PC-9 (cell line): ENCODE measurements at regions not wholly inside any gene's neighbourhood (a gene's known extent, or its start where the extent isn't known, plus 50 kb on each side); places are given as distances from the start of the nearest gene placed in this dataset.

Experiments used
- CTCF ChIP-seq: fragments of 200-600 bp; sonication (generic); conservative IDR thresholded peaks from 2 replicates; pipeline ENCODE4 v1.6.1; 2017; ENCODE audit warnings: mixed run types, antibody characterized with exemption, mild to moderate bottlenecking, moderate library complexity
- EZH2 ChIP-seq: fragments of 200-600 bp; sonication (generic); IDR thresholded peaks from 2 replicates; pipeline ENCODE4 v1.8.0; 2017; ENCODE audit warnings: antibody characterized with exemption, low read depth

- TF ChIP-seq CTCF, result no peak
- TF ChIP-seq EZH2, result no peak
Measured at GRCh38 chr13:73162912-73163911, 104.4 kb downstream of the KLF5 start.
